Mesenchymal stem cell (in vitro differentiated cells and primary cell): ENCODE measurements at regions not wholly inside any gene's neighbourhood (a gene's known extent, or its start where the extent isn't known, plus 50 kb on each side); places are given as distances from the start of the nearest gene placed in this dataset.
A peak's percentile ranks its signal among the peaks of the same experiment; 100 is the strongest.

Experiments
- DNase-seq: peaks from one replicate; pipeline ENCODE4 v3.0.0-alpha.2; 2013
- H2AFZ ChIP-seq: one replicate; pipeline ENCODE4 v1.6.1; 2013; ENCODE audit warnings: low read depth, mild to moderate bottlenecking, control low read depth, inconsistent platforms, low read length, moderate library complexity
- H2AK5ac ChIP-seq: 2 replicates; pipeline ENCODE4 v1.6.1; 2013; ENCODE audit warnings: low read length, moderate library complexity, mild to moderate bottlenecking, inconsistent platforms; ENCODE audit not compliant: severe bottlenecking
- H2BK120ac ChIP-seq: one replicate; pipeline ENCODE4 v1.6.1; 2013; ENCODE audit warnings: low read depth, mild to moderate bottlenecking, inconsistent platforms, low read length, moderate library complexity
- H2BK12ac ChIP-seq, 2 experiments: one replicate each; pipeline ENCODE4 v1.6.1; 2013; ENCODE audit warnings: inconsistent platforms in 2 of 2, low read length in 2 of 2, mild to moderate bottlenecking in 2 of 2, moderate library complexity in 2 of 2, control low read depth in 1 of 2
- H2BK15ac ChIP-seq: one replicate; pipeline ENCODE4 v1.6.1; 2013; ENCODE audit warnings: mild to moderate bottlenecking, low read depth, inconsistent platforms; ENCODE audit not compliant: poor library complexity, severe bottlenecking
- H2BK5ac ChIP-seq: 2 replicates; pipeline ENCODE4 v1.6.1; 2013; ENCODE audit warnings: low read depth, mild to moderate bottlenecking, low read length, control low read depth, inconsistent platforms; ENCODE audit not compliant: poor library complexity, severe bottlenecking
- H3K14ac ChIP-seq, 2 experiments: one replicate each; pipeline ENCODE4 v1.6.1; 2013; ENCODE audit warnings: inconsistent platforms in 2 of 2, low read length in 2 of 2, control low read depth in 1 of 2, mild to moderate bottlenecking in 1 of 2, moderate library complexity in 1 of 2
- H3K18ac ChIP-seq, 2 experiments: one replicate each; pipeline ENCODE4 v1.6.1; 2013; ENCODE audit warnings: inconsistent platforms in 2 of 2, low read length in 2 of 2, control low read depth in 1 of 2, low read depth in 1 of 2, mild to moderate bottlenecking in 1 of 2
- H3K23ac ChIP-seq, 2 experiments: one replicate each; pipeline ENCODE4 v1.6.1; 2013; ENCODE audit warnings: inconsistent platforms in 2 of 2, low read length in 2 of 2, mild to moderate bottlenecking in 2 of 2, moderate library complexity in 2 of 2, control low read depth in 1 of 2
- H3K27ac ChIP-seq: 2 replicates; pipeline ENCODE4 v1.5.1; 2013; ENCODE audit warnings: mild to moderate bottlenecking, moderate library complexity, low read length, control low read depth, inconsistent platforms; ENCODE audit not compliant: poor library complexity, severe bottlenecking
- H3K27me3 ChIP-seq, 2 experiments: 2 replicates each; pipeline versions ENCODE4 v1.6.1 to v1.7.0; 2013; ENCODE audit warnings: low read length in 2 of 2, mild to moderate bottlenecking in 2 of 2, moderate library complexity in 2 of 2, control low read depth in 1 of 2, inconsistent platforms in 1 of 2; ENCODE audit not compliant: control insufficient read depth in 1 of 2, insufficient read depth in 1 of 2
- H3K36me3 ChIP-seq, 2 experiments: 2 replicates each; pipeline versions ENCODE4 v1.6.1 to v1.7.0; 2013; ENCODE audit warnings: low read length in 2 of 2, control low read depth in 1 of 2, inconsistent platforms in 1 of 2, low read depth in 1 of 2, mild to moderate bottlenecking in 1 of 2; ENCODE audit not compliant: insufficient read depth in 2 of 2, control insufficient read depth in 1 of 2
- H3K4ac ChIP-seq, 2 experiments: one replicate each; pipeline ENCODE4 v1.6.1; 2013; ENCODE audit warnings: inconsistent platforms in 2 of 2, low read length in 2 of 2, mild to moderate bottlenecking in 2 of 2, moderate library complexity in 2 of 2, control low read depth in 1 of 2, low read depth in 1 of 2
- H3K4me1 ChIP-seq: 2 replicates; pipeline ENCODE4 v1.6.1; 2013; ENCODE audit warnings: low read depth, low read length, control low read depth; ENCODE audit not compliant: control insufficient read depth, insufficient read depth
- H3K4me2 ChIP-seq: 2 replicates; pipeline ENCODE4 v1.6.1; 2013; ENCODE audit warnings: low read length, mild to moderate bottlenecking, inconsistent platforms; ENCODE audit not compliant: poor library complexity, severe bottlenecking
- H3K4me3 ChIP-seq, 2 experiments: 2 replicates each; pipeline versions ENCODE4 v1.5.1 to v1.7.0; 2013; ENCODE audit warnings: low read length in 2 of 2, mild to moderate bottlenecking in 2 of 2, control low read depth in 1 of 2, low read depth in 1 of 2; ENCODE audit not compliant: insufficient read depth in 1 of 2
- H3K79me1 ChIP-seq: replicated peaks from 2 replicates; pipeline ENCODE4 v1.6.1; 2013; ENCODE audit warnings: mild to moderate bottlenecking, control low read depth, low read length, inconsistent platforms; ENCODE audit not compliant: poor library complexity, severe bottlenecking
- H3K9ac ChIP-seq: 2 replicates; pipeline ENCODE4 v1.7.0; 2013; ENCODE audit warnings: mild to moderate bottlenecking, low read length, moderate library complexity
- H3K9me3 ChIP-seq: 2 replicates; pipeline ENCODE4 v1.7.0; 2013; ENCODE audit warnings: mild to moderate bottlenecking, low read length; ENCODE audit not compliant: control insufficient read depth
- H4K8ac ChIP-seq: one replicate; pipeline ENCODE4 v1.6.1; 2013; ENCODE audit warnings: inconsistent platforms, mild to moderate bottlenecking, low read length, moderate library complexity
- H4K91ac ChIP-seq: one replicate; pipeline ENCODE4 v1.6.1; 2013; ENCODE audit warnings: mild to moderate bottlenecking, low read length, inconsistent platforms
- WGBS: methylation state at CpG from one replicate; pipeline ENCODE4 v1.1.7; 2013; ENCODE audit warnings: mixed read lengths; 5-methylcytosine and 5-hydroxymethylcytosine counted together

DNA sequence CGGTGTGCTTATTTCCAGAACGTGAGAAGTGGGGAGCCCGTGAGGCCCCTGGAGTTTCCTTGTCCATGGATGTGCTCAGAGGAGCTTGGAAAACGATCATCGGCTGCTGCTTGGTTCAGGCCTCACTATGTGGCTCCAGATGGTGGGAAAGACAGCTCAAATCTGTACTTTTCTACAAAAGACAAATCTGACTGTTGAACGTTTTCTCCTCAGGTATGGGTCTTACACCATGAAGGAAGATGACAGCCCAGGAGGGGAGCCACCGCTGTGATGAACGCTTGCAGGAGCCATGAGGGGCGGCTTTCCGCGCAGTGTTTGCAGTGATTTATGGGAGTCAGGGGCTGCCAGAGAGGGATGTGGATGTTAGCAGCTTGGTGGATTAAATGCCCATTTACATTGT, 109.4 kb upstream of the E2F8 start:
- Histone ChIP-seq H3K79me1 (no peaks in the 10 kb centered on the region), H3K4me2 (no peak overlapping the region), H2BK5ac (no peak overlapping the region), H3K4ac (no peak overlapping the region), H3K9ac (no peak overlapping the region), H4K91ac (no peak overlapping the region), H2BK15ac (no peak overlapping the region), H2BK12ac (no peak overlapping the region), H2AK5ac (no peak overlapping the region), H3K23ac (no peak overlapping the region), H3K18ac (no peak overlapping the region), H3K4me1 (peaks cover 12% of the 10 kb centered on the region), H3K14ac (no peak overlapping the region), H3K9me3 (no peaks in the 10 kb centered on the region), H3K4me3 (no peak overlapping the region), H3K36me3 (peaks cover 0 to 11% of the 10 kb centered on the region in 2 experiments), H4K8ac (no peak overlapping the region), H3K27me3 (peaks cover 0 to 69% of the 10 kb centered on the region in 2 experiments), H3K27ac (no peak overlapping the region), H2BK120ac (no peak overlapping the region), H2AFZ (no peak overlapping the region)
- no peak for DNase-seq
- WGBS: 85% methylated on average over 11 of the region's 11 CpGs

DNA sequence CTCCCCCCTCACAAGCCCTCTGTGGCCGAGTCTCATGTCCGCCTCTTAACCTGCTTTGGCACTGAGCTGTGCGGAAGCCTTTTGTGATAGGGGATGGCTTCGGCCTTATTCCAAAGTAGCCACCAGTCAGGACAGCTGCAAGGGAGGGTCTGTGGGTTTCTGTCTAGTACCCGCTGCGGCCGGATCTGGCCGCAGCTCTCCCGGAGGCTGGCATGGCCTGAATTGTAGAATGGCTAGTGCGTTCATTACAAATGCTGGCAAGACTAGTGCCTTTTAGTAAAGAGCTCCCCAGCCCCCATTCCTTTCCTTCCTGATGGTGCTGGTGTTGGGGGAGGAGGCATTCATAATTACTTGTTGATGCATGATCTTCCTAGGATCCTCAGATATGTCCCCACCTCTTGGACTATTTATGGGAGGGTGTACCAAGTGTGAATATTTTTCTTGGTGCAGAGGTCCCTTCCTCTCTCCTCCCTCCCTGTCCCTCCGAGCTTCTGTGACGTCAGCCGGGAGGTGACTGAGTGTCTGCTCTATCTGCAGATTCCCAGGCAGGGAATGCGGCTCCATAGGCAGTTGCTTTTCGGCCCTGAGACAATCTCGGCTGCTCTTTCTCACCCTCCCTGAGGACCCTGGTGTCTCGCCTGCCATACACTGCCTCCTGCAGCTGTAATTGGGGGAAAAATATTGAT, 108.7 kb upstream of the E2F8 start:
- Histone ChIP-seq H4K91ac (no peak overlapping the region), H3K9me3 (no peaks in the 10 kb centered on the region)

DNA sequence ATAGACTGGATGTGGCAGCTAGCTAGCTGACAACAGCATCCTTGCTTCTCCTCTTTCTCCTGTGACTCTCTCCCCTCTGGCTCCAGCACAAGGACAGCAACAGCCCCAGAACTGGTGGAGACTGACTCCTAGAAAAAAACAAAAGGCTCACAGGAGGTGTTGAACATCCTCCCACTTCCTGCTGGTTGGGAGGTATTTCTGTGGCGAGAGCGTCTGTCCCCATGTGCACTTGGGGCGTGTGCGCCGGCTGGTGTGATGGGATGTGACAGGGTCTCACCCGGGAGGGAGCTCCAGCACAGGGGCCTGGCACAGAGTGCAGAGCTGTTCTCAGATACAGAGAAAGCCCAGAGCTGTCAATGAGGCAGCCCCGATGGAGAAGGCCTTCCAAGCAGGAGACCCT, 107.2 kb upstream of the E2F8 start:
- no peak overlapping the region for H3K14ac ChIP-seq
- peaks cover 0 to 11% of the 10 kb centered on the region in 2 experiments for H3K36me3 ChIP-seq
- 73% methylated on average over 7 of the region's 7 CpGs for WGBS

More for the DNA sequence above, 108.7 kb upstream of the E2F8 start:
- Histone ChIP-seq H3K4me1 (peaks cover 14% of the 10 kb centered on the region), H3K14ac (no peak overlapping the region), H2AK5ac (no peak overlapping the region), H2BK15ac (no peak overlapping the region), H2BK5ac (no peak overlapping the region), H3K18ac (no peak overlapping the region), H2BK120ac (no peak overlapping the region), H3K27ac (no peak overlapping the region), H3K4me2 (no peak overlapping the region), H3K4ac (no peak overlapping the region), H3K9ac (no peak overlapping the region), H3K4me3 (no peak overlapping the region), H2AFZ (no peak overlapping the region), H3K23ac (no peak overlapping the region), H3K79me1 (no peaks in the 10 kb centered on the region), H4K8ac (no peak overlapping the region), H3K36me3 (peaks cover 0 to 11% of the 10 kb centered on the region in 2 experiments), H2BK12ac (no peak overlapping the region), H3K27me3 (peaks cover 2 to 71% of the 10 kb centered on the region in 2 experiments)
- WGBS: 82% methylated on average over 15 of the region's 17 CpGs
- DNase-seq: no peak

DNA sequence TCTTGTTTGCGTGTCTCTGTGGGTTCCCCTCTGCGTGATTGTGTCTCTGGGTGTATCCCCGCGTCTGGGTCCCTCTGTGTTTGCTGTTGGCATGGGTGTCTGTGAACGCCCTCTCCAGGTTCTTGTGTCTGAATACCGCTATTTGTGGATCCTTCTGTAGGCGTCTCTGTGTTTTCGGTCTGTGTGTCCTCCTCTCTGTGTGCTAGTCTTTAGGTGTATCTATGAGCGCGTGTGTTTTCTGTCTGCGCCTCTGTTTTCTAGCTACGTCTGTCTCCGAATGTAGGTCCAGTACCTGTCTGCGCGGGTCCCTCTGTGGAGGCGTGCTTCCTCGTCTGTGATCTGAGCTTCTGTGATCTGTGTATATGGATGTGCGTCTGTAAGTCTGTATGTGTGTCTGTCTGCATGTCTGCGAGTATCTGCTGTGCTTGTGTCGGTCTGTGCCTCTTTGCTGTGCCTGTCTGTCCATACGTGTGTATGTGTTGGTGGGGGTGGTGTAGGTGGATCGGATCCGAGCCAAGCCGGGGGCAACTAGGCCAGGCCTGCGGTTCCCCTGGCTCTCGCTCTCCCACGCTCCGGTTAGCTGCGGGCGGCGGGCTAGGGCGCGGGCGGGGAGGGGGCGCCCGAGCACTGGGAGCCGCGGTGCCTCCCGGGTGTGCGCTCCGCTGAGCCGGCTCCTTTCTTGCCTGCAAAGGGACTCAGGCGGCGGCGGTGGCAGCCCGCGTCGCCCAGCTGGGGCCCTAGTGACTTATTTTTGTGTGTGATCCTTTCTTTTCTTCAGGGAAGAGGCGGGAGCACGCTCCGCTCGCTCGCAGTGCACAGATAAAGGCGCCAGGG, 105.3 kb upstream of the E2F8 start:
- H4K91ac ChIP-seq: peak overlapping the region; percentile 37
- no peak overlapping the region for H2BK120ac ChIP-seq
- peak overlapping the region in 1 of 2 experiments; percentile 30 for H3K14ac ChIP-seq
- H3K36me3 ChIP-seq: peaks cover 0 to 10% of the 10 kb centered on the region in 2 experiments
- H3K27me3 ChIP-seq: peaks cover 35 to 92% of the 10 kb centered on the region in 2 experiments
- no peak overlapping the region for H3K4me2 ChIP-seq
- no peak overlapping the region for H3K4ac ChIP-seq
- H2BK12ac ChIP-seq: no peak overlapping the region
- H3K27ac ChIP-seq: no peak overlapping the region
- peak; percentile 34 for DNase-seq
- H3K4me1 ChIP-seq: peaks cover 14% of the 10 kb centered on the region
- no peak overlapping the region for H2BK15ac ChIP-seq
- H3K9me3 ChIP-seq: no peaks in the 10 kb centered on the region
- no peak overlapping the region for H2AFZ ChIP-seq
- H2AK5ac ChIP-seq: no peak overlapping the region
- H3K9ac ChIP-seq: peak overlapping the region; percentile 81
- no peak overlapping the region for H2BK5ac ChIP-seq
- WGBS: 16% methylated on average over 44 of the region's 54 CpGs
- H3K4me3 ChIP-seq: peak overlapping the region in 1 of 2 experiments; percentile 96
- H4K8ac ChIP-seq: no peak overlapping the region
- peak overlapping the region in 1 of 2 experiments; percentile 41 for H3K18ac ChIP-seq
- no peaks in the 10 kb centered on the region for H3K79me1 ChIP-seq
- no peak overlapping the region for H3K23ac ChIP-seq

More for the DNA sequence above, 107.2 kb upstream of the E2F8 start:
- H3K9me3 ChIP-seq: no peaks in the 10 kb centered on the region
- no peak overlapping the region for H3K9ac ChIP-seq
- DNase-seq: no peak
- no peak overlapping the region for H3K27ac ChIP-seq
- no peak overlapping the region for H2BK120ac ChIP-seq
- H3K27me3 ChIP-seq: peaks cover 17 to 80% of the 10 kb centered on the region in 2 experiments
- H4K91ac ChIP-seq: no peak overlapping the region
- no peak overlapping the region for H3K23ac ChIP-seq
- H3K4me1 ChIP-seq: peaks cover 14% of the 10 kb centered on the region
- no peak overlapping the region for H3K4me2 ChIP-seq
- H2BK5ac ChIP-seq: no peak overlapping the region
- no peak overlapping the region for H4K8ac ChIP-seq
- H3K79me1 ChIP-seq: no peaks in the 10 kb centered on the region
- no peak overlapping the region for H2AK5ac ChIP-seq
- no peak overlapping the region for H3K4ac ChIP-seq
- H2BK12ac ChIP-seq: no peak overlapping the region
- no peak overlapping the region for H3K4me3 ChIP-seq
- peak overlapping the region in 1 of 2 experiments; percentile 28 for H3K18ac ChIP-seq
- no peak overlapping the region for H2AFZ ChIP-seq
- H2BK15ac ChIP-seq: no peak overlapping the region
